ENCODE measurements at regions not wholly inside any gene's neighbourhood (a gene's known extent, or its start where the extent isn't known, plus 50 kb on each side); places are given as distances from the start of the nearest gene placed in this dataset.

- TF ChIP-seq, protein P1, sequence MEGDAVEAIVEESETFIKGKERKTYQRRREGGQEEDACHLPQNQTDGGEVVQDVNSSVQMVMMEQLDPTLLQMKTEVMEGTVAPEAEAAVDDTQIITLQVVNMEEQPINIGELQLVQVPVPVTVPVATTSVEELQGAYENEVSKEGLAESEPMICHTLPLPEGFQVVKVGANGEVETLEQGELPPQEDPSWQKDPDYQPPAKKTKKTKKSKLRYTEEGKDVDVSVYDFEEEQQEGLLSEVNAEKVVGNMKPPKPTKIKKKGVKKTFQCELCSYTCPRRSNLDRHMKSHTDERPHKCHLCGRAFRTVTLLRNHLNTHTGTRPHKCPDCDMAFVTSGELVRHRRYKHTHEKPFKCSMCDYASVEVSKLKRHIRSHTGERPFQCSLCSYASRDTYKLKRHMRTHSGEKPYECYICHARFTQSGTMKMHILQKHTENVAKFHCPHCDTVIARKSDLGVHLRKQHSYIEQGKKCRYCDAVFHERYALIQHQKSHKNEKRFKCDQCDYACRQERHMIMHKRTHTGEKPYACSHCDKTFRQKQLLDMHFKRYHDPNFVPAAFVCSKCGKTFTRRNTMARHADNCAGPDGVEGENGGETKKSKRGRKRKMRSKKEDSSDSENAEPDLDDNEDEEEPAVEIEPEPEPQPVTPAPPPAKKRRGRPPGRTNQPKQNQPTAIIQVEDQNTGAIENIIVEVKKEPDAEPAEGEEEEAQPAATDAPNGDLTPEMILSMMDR (IDR thresholded peaks at IDR 0.05), result no peak
- TF ChIP-seq EZH2 (IDR thresholded peaks at IDR 0.05) (no peak), EZH2phosphoT487 (IDR thresholded peaks at IDR 0.05) (no peak)
- no peaks in the 10 kb centered on the region for H3F3A ChIP-seq (ENCODE audit: low read depth)
- H2AFZ ChIP-seq (replicated peaks), result no peak overlapping the region
- no peaks in the 10 kb centered on the region for H3K27me3 ChIP-seq
- no peaks in the 10 kb centered on the region for H3K36me3 Mint-ChIP-seq
- no peak for DNase-seq (ENCODE audit: low spot score)
- no peak overlapping the region for H3K27ac ChIP-seq
- H3K36me3 ChIP-seq, result no peaks in the 10 kb centered on the region
- H3K9ac ChIP-seq, result no peak overlapping the region
- H3K9me3 ChIP-seq (ENCODE audit: low read depth), result no peaks in the 10 kb centered on the region
- H3K4me1 ChIP-seq, result no peaks in the 10 kb centered on the region
- H4K20me1 ChIP-seq (ENCODE audit: low read depth), result no peaks in the 10 kb centered on the region
- no peak overlapping the region for H3K4me3 ChIP-seq
- H3K27ac Mint-ChIP-seq, result no peak overlapping the region
- no peaks in the 10 kb centered on the region for H3K79me2 ChIP-seq (ENCODE audit: low read depth)
- H3K27me3 Mint-ChIP-seq (ENCODE audit: insufficient read depth, low read depth), result peaks cover 7% of the 10 kb centered on the region
- no peak overlapping the region for H3K4me2 ChIP-seq
- H3K9me3 Mint-ChIP-seq, result no peaks in the 10 kb centered on the region
- peaks cover 10% of the 10 kb centered on the region for H3K4me1 Mint-ChIP-seq
- no peak overlapping the region for H3K4me3 Mint-ChIP-seq
These were observed 252.2 kb downstream of the FAM43A start for GRCh38 chr3:194937882-194938321.

GRCh38 chr3:194938845-194939531 lies 253.3 kb downstream of the FAM43A start:
- Histone ChIP-seq H3K79me2 (ENCODE audit: low read depth) (no peaks in the 10 kb centered on the region), H3K27me3 (no peaks in the 10 kb centered on the region), H3K9ac (no peak overlapping the region), H3K4me1 (no peaks in the 10 kb centered on the region), H3K27ac (no peak overlapping the region), H3K4me3 (no peak overlapping the region), H3K36me3 (no peaks in the 10 kb centered on the region), H4K20me1 (ENCODE audit: low read depth) (no peaks in the 10 kb centered on the region), H3K4me2 (no peak overlapping the region), H3F3A (ENCODE audit: low read depth) (no peaks in the 10 kb centered on the region), H2AFZ (replicated peaks) (no peak overlapping the region), H3K9me3 (ENCODE audit: low read depth) (no peaks in the 10 kb centered on the region)
- H3K9me3 Mint-ChIP-seq, result no peaks in the 10 kb centered on the region
- TF ChIP-seq EZH2phosphoT487 (IDR thresholded peaks at IDR 0.05), result no peak
- TF ChIP-seq EZH2 (IDR thresholded peaks at IDR 0.05), result no peak
- TF ChIP-seq, protein P1 (IDR thresholded peaks at IDR 0.05), result no peak
- H3K4me1 Mint-ChIP-seq, result peaks cover 10% of the 10 kb centered on the region
- H3K4me3 Mint-ChIP-seq, result no peak overlapping the region
- peak overlapping the region; percentile 16 for H3K27ac Mint-ChIP-seq
- H3K36me3 Mint-ChIP-seq, result no peaks in the 10 kb centered on the region
- DNase-seq (ENCODE audit: low spot score), result no peak
- H3K27me3 Mint-ChIP-seq (ENCODE audit: insufficient read depth, low read depth), result peaks cover 7% of the 10 kb centered on the region

DNA sequence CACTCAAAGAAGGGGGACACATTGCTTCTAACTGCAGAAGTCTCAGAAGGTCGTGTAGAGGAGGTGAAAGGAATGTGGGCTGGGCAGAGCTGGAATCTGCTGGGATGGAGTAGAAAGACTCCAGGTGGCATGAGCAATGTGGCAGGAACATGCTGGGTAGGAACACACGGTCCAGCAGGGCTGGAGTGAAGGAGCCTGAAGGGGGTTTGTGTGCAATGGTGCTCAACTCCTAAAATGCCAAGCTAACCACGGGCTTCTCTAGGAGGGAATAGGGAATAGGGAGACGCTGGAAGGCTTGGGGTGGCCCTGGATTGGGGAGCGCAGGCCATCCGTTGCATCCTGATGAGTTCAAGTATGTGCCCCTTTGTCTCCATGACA lies 253.8 kb downstream of the FAM43A start:
- H3K27ac Mint-ChIP-seq, result peak overlapping the region; percentile 16
- peaks cover 10% of the 10 kb centered on the region for H3K4me1 Mint-ChIP-seq
- H3K36me3 Mint-ChIP-seq, result no peaks in the 10 kb centered on the region
- no peaks in the 10 kb centered on the region for H3K36me3 ChIP-seq
- DNase-seq (ENCODE audit: low spot score), result no peak
- H3K4me1 ChIP-seq, result no peaks in the 10 kb centered on the region
- H3K79me2 ChIP-seq (ENCODE audit: low read depth), result no peaks in the 10 kb centered on the region
- H3K27ac ChIP-seq, result no peak overlapping the region
- TF ChIP-seq, protein P1 (IDR thresholded peaks at IDR 0.05), result no peak
- TF ChIP-seq EZH2 (IDR thresholded peaks at IDR 0.05), result no peak
- TF ChIP-seq EZH2phosphoT487 (IDR thresholded peaks at IDR 0.05), result no peak
- no peak overlapping the region for H2AFZ ChIP-seq (replicated peaks)
- H3K4me2 ChIP-seq, result no peak overlapping the region
- peaks cover 7% of the 10 kb centered on the region for H3K27me3 Mint-ChIP-seq (ENCODE audit: insufficient read depth, low read depth)
- no peak overlapping the region for H3K9ac ChIP-seq
- no peaks in the 10 kb centered on the region for H3K9me3 Mint-ChIP-seq
- H3K4me3 ChIP-seq, result no peak overlapping the region
- no peaks in the 10 kb centered on the region for H3F3A ChIP-seq (ENCODE audit: low read depth)
- H3K27me3 ChIP-seq, result no peaks in the 10 kb centered on the region
- no peaks in the 10 kb centered on the region for H3K9me3 ChIP-seq (ENCODE audit: low read depth)
- no peaks in the 10 kb centered on the region for H4K20me1 ChIP-seq (ENCODE audit: low read depth)
- no peak overlapping the region for H3K4me3 Mint-ChIP-seq
